Type B pancreatic cell (in vitro differentiated cells): ENCODE measurements at regions not wholly inside any gene's neighbourhood (a gene's known extent, or its start where the extent isn't known, plus 50 kb on each side); places are given as distances from the start of the nearest gene placed in this dataset.
"Not testable (repeated sequence)": the region's sequence is repeated elsewhere in the genome, so short reads cannot be mapped to it uniquely, and the experiment has no call there.

Experiments
- DNase-seq: peaks from one replicate; pipeline ENCODE4 v3.0.0; 2021; ENCODE audit warnings: mixed read lengths; ENCODE audit not compliant: unreplicated experiment; ENCODE audit errors: extremely low spot score
- H3K27ac Mint-ChIP-seq: 2 replicates; pipeline ENCODE4 v1.8.0; 2021; ENCODE audit warnings: mild to moderate bottlenecking, mixed read lengths
- H3K27me3 Mint-ChIP-seq: 2 replicates; pipeline ENCODE4 v1.8.0; 2021; ENCODE audit warnings: mixed read lengths
- H3K36me3 Mint-ChIP-seq: 2 replicates; pipeline ENCODE4 v1.8.0; 2021; ENCODE audit warnings: mixed read lengths
- H3K4me1 Mint-ChIP-seq: one replicate; pipeline ENCODE4 v1.8.0; 2021; ENCODE audit warnings: mixed read lengths; ENCODE audit not compliant: unreplicated experiment
- H3K4me3 Mint-ChIP-seq: 2 replicates; pipeline ENCODE4 v1.8.0; 2021; ENCODE audit warnings: mild to moderate bottlenecking, mixed read lengths
- H3K9me3 Mint-ChIP-seq: 2 replicates; pipeline ENCODE4 v1.8.0; 2021; ENCODE audit warnings: mixed read lengths
- CTCF ChIP-seq: fragments of 200-600 bp; sonication (generic); conservative IDR thresholded peaks from 2 replicates; pipeline ENCODE4 v1.5.0; 2021; ENCODE audit warnings: antibody characterized with exemption, mild to moderate bottlenecking

- Mint-ChIP-seq H3K4me3 (no peak overlapping the region), H3K27ac (no peak overlapping the region)
Measured at GRCh38 chr13:65240773-65241172, 1989.4 kb downstream of the PCDH9 start.

GRCh38 chr13:65236841-65237418, 1993.2 kb downstream of the PCDH9 start:
- H3K4me3 Mint-ChIP-seq, result no peak overlapping the region
- H3K36me3 Mint-ChIP-seq, result no peaks in the 10 kb centered on the region
- no peaks in the 10 kb centered on the region for H3K27me3 Mint-ChIP-seq
- DNase-seq, result no peak
- TF ChIP-seq CTCF, result no peak
- peaks cover 4% of the 10 kb centered on the region for H3K9me3 Mint-ChIP-seq
- H3K4me1 Mint-ChIP-seq, result no peaks in the 10 kb centered on the region
- no peak overlapping the region for H3K27ac Mint-ChIP-seq

More at GRCh38 chr13:65240773-65241172, 1989.4 kb downstream of the PCDH9 start:
- no peaks in the 10 kb centered on the region for H3K36me3 Mint-ChIP-seq
- no peak for DNase-seq
- no peaks in the 10 kb centered on the region for H3K27me3 Mint-ChIP-seq
- H3K4me1 Mint-ChIP-seq, result no peaks in the 10 kb centered on the region
- H3K9me3 Mint-ChIP-seq, result peaks cover 4% of the 10 kb centered on the region
- TF ChIP-seq CTCF, result no peak

- Mint-ChIP-seq H3K4me3 (no peak overlapping the region), H3K4me1 (no peaks in the 10 kb centered on the region), H3K27ac (no peak overlapping the region), H3K36me3 (no peaks in the 10 kb centered on the region), H3K9me3 (peaks cover 5% of the 10 kb centered on the region), H3K27me3 (no peaks in the 10 kb centered on the region)
- no peak for TF ChIP-seq CTCF
- no peak for DNase-seq
Measured at GRCh38 chr13:65217471-65217995, 2012.6 kb downstream of the PCDH9 start.

- DNase-seq, H3K4me1 Mint-ChIP-seq, H3K27ac Mint-ChIP-seq, H3K36me3 Mint-ChIP-seq, H3K4me3 Mint-ChIP-seq, H3K27me3 Mint-ChIP-seq: not testable (repeated sequence)
- peaks cover 10% of the 10 kb centered on the region for H3K9me3 Mint-ChIP-seq
Measured at GRCh38 chr13:65202845-65203244, 2027.3 kb downstream of the PCDH9 start.

- Mint-ChIP-seq H3K27ac (no peak overlapping the region), H3K36me3 (no peaks in the 10 kb centered on the region), H3K4me1 (no peaks in the 10 kb centered on the region), H3K27me3 (no peaks in the 10 kb centered on the region), H3K4me3 (no peak overlapping the region), H3K9me3 (no peaks in the 10 kb centered on the region)
- no peak for DNase-seq
- no peak for TF ChIP-seq CTCF
Measured at GRCh38 chr13:65188721-65189120, 2041.4 kb downstream of the PCDH9 start.

GRCh38 chr13:65168026-65168425, 2062.1 kb downstream of the PCDH9 start:
- no peaks in the 10 kb centered on the region for H3K9me3 Mint-ChIP-seq
- no peak for TF ChIP-seq CTCF
- no peaks in the 10 kb centered on the region for H3K4me1 Mint-ChIP-seq
- no peak overlapping the region for H3K27ac Mint-ChIP-seq
- H3K36me3 Mint-ChIP-seq, result no peaks in the 10 kb centered on the region
- H3K4me3 Mint-ChIP-seq, result no peak overlapping the region
- no peak for DNase-seq
- no peaks in the 10 kb centered on the region for H3K27me3 Mint-ChIP-seq
